ENCODE measurements at regions not wholly inside any gene's neighbourhood (a gene's known extent, or its start where the extent isn't known, plus 50 kb on each side); places are given as distances from the start of the nearest gene placed in this dataset.
"Not testable (repeated sequence)": the region's sequence is repeated elsewhere in the genome, so short reads cannot be mapped to it uniquely, and the experiment has no call there.

DNA sequence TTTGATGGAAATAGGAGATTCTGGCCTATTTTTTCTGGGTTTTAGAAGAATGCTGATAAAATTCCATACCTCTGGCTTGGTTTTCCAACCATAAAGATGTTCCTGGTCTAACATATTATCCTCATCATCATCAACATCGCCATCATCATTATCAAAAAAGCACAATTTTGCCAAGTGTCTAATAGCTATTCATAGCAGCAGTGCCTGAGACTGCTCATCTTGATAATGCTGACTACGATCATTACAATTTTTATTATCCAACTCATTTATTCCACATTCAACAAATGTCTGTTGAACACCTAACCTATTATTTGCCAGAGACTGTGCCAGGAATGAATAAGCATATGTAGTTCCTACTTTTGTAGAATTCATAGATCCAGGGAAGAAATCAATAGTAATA, 303.5 kb upstream of the GATB start:
- no peak for DNase-seq (ENCODE audit: low read depth in 3 of 3)

DNA sequence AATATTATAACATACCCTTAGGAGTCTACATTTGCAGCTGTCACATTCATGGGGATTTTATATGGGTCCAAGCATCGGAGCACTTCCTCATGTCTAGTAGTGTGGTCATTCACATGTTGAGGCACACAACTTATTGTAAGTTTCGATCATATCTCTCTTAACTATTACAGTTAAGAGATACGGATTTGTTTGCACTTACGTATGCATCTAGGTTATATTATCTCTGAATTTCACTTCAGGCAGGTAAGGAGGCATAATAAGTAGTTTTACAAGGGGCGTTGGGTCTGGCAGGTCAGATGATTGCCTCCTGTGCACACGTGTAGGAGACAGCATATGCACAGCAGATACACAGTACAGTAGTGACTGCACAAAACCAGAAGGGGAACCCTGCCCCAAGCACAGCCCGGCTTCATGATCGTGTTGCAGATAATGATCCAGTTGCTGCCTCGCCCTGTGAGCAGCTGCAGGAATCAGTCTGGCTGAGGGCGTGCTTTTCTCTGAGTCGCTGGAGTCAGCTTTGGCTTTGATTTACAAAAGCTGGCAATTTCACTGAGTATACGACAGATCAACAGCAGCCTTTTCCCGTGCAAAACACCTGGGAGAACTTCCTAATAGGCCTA, 302.9 kb upstream of the GATB start:
- DNase-seq (ENCODE audit: low read depth in 3 of 3), result no peak

DNA sequence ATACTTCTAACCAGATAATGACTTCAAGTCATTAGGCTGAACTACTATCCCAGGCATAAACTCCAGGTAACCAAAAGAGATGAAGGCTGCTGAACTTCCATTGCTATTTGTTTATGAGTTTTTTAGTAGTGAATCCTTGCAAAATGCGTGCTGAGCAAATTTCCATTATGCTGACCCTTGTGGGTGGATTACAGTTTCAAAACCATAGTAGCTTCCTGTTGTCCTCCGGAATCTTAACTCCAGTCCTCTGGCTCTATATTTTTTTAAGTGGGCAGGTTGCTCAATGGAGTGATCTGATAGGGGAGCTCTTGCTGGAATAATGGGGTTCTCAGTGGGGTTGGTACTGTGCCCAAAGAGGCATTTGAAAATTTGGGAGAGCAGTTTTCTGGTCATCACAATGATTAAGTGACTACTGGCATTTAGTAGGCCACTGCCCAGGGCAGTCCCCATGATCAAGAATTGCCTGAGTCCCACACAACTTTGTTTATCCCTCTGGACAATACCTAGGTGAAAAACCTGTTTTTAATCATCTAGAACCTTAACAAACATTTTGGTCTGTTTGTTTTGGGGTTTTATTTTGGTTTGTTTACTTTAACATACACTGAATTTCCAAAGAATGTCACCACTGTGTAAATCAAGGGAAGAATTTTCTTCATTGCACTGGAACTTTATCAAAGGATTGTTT, 302.3 kb upstream of the GATB start:
- DNase-seq (ENCODE audit: low read depth in 3 of 3), result no peak

DNA sequence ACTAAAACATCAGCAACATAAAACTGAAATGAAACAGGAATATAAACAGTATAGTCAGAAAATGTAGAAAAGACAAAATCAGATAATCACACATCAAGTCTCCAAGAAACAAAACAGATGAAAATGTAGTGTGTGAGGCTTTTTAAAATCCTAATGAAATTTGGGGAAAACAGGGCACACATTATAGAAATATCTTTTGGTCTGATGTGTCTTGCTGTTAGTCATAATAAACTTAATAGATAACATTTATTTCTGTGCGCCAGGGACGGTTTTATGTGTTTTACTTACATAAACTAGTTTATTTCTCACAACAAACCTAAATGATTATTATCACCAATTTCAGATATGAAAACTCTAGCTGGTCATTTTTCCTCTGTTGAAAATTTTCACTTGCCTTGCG, 293.9 kb upstream of the GATB start:
- DNase-seq (ENCODE audit: low read depth in 3 of 3), result no peak

DNA sequence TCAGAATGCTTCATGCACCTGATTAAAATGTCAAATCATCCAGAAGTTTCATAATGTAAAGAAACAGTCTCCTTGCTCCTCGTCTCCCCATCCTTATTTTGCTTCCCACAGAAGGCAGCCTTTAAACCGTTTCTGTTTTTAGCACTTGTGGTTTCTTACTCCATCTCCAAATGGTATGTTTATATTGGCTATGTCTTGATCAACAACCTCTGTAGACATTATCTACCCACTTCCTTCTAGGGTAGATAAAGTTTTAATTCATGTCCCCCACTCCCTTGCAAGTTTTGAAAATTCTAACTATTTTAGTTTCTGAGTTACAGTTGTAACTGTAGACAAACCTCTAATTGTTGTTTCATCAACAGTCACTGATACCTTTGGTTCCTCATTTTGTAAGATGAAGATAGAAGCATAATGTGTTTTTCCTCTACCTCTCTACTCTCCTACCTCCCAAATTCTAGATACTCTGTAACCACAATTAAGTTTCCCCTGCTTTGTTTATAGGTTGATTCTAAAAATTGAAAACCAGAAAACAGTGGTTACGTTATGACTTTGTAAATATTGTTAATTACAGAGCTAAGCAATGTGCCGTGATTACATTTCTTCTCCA, 291.7 kb upstream of the GATB start:
- DNase-seq (ENCODE audit: low read depth in 3 of 3), result no peak

DNA sequence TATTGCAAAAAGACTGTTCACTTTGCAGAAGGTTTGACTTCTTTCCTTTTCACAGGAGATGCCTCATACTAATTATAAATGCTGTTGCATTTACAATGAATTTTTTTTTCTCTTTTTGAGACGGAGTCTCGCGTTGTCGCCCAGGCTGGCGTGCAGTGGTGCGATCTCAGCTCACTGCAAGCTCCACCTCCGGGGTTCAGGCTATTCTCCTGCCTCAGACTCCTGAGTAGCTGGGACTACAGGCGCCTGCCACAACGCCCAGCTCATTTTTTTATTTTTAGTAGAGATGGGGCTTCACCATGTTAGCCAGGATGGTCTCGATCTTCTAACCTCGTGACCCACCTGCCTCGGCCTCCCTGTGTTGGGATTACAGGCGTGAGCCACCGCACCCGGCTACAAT, 290.5 kb upstream of the GATB start:
- not testable (repeated sequence) for DNase-seq (ENCODE audit: low read depth in 3 of 3)

DNA sequence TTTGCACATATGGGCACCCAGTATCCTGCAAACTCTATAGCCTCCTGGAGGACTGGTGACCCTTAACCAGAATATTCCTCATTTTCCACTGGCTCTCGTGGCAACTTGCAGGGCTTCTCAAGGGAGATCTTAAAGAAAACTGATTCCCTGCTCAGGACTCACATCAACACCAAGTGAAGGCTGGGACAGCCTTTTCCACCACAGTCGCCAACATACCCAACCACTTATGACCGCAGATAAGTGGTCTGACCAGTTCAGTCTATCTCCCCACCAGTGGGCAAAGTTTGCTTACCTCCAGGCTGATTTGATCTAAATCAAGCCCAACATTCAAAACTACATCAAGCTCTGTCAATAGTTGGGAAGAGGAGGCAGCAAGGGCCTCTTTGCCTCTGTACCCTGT, 289.3 kb upstream of the GATB start:
- no peak for DNase-seq (ENCODE audit: low read depth in 3 of 3)

DNA sequence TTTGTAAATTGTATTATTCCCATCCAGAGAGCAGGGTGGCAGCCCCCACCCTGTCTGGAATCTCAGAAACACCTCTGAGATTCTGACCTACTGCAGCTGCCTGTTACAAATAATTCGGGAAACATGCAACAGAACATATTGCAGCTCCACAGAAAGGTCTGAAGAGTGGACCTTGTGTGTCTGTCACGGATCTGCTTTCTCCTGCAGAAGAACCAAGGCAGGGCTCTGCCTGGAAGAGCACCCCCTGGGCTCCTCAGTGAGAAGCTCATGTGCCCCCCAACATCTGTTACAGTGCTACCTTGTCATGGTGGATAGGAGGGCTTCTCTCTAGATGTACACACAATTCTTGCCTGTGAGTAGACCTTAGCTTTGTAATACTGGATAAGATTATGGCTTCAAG, 286.6 kb upstream of the GATB start:
- DNase-seq (ENCODE audit: low read depth in 3 of 3), result no peak

DNA sequence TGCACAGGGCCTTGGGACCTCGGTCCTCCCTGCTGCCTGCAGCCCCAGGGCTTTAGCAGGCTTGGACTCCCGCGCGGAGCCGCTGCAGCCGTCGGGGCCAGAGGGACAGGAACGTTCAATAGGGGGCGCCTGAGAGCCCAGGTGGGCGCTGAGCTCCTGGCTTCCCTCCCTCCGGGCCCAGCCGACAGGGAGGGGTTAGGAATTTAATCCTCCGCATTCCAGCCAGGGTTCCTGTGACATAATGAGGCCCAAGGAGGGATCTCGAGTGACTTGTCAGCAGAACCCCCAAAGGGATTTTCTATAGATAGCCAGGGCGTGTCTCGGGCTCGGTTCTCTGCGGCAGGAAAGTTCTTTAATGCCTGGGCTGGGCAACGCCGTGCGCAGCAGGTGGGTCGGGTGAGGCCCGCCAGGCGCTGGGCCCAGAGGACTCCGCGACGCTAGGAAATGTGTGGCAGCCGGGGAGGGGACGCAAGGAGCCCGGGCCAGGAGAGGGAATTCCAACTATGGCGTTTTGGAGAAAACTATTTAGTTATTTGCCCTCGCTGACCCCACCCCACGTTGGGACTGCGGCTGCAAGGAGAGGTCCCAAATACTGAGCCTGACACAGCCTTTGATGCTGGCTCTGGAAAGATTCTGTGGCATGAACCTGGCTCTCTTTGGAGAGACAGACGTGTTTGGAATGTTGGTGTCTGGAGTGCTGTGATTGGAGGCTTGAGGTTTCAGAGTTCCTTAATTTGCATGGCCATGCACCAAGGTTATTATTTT, 285.2 kb upstream of the GATB start:
- DNase-seq (ENCODE audit: low read depth in 3 of 3), result no peak

DNA sequence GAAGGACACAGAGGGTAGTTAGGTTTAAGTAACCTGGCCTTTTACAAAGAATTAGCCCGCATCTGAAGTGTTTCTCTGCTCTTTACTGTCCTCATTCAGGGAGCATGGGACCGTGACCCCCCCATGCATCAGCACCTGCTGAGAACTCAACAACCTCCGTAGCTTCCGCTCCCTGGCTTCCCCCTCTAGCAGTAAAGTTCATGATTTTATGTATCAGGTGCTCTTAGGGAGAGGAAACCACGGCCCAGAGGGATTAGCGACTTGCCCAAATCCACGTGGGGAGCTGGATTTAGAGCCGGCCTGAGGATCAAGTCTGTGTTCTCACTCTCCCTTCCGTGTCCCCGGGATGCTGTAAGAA, 284.6 kb upstream of the GATB start:
- no peak for DNase-seq (ENCODE audit: low read depth in 3 of 3)

DNA sequence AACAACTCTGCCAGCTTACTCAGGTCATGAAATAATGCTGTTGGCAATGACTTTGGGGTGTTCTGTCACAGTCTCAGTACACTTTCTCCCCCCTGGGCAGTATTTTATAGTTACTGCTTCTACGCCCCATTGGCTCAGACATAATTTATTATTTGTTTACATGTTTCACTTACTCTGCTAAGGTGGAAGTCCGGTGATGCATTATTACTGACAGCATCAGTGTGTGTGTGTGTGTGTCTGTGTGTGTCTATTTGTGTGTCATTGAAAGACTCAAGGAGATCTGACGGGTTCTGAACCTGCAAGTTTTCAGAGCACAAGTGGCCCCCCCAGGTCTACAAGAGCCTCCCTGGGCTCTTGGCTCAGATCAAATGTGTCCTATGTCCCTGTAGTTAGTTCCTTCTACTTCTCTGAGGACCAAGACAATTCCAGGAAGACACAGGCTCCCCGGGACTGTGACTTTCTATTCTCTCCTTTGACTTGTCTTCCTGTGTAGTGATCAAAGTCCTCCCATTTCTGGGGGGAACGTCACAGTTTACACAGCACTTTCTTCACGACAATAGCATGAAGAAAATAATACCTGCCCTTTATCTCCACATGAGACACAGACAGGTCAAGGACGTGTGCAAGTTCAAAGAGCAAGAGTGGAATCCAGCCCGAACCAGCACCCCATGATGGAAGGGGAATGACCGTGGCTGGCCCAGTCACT, 283.7 kb upstream of the GATB start:
- DNase-seq (ENCODE audit: low read depth in 3 of 3), result no peak

DNA sequence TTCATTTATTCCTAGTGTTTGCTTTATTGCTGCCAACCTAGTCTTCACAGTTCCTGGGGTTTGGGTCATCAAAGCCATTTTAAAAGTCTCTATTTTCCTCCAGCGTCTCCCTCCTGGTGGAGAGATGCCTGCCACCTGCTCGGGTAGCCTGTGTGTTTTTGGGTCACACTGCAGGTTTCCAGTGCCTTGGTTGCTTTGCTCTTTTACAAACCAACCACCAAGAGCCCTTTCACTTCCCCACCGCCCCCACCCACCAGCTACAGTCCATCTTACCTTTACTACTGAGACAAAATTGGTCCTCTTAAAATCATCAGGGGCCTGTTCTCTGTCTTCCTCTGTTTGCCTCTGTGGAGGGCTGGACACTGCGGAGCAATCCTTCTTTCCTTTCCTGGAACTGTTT, 280.5 kb upstream of the GATB start:
- no peak for DNase-seq (ENCODE audit: low read depth in 3 of 3)

DNA sequence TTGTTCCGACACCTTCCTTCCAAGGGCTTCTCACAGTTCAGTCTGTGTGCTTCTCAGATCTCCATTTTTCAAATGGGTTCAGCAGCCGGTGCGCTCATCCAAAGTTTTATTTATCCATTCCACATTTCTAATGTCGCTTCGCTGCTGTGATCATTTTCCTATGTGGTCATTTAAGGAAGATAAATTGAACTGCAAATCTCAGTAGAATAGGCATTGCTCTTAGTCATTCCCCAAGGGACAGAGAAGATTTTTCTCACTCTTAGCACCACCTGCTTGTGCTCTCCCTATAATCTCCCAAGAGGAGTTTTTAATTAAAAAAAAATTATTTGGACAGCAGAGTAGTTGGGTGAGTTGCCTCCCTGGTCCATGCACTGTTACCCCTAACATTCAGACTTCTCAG, 278.9 kb upstream of the GATB start:
- no peak for DNase-seq (ENCODE audit: low read depth in 3 of 3)

DNA sequence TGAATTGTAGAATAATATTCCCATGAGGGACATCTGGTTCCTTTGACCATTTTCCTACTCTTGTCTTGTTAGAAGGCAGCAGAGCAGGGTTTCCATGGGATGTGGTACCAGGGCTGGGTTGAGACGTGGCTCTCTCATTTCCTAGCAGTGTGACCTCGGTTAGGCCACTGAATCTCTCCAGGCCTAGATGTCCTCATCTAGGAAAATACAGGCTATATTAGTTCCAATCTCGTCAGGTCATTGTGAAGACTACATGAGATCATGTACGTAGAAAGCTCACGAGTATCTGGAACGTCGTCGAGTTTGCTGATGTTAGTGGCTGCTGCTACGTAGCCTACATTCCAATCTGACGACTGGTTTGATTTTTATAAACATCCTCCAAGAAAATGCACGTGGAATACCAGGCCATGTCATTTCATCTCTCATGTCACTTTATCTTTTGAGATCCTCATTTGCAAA, 278.2 kb upstream of the GATB start:
- no peak for DNase-seq (ENCODE audit: low read depth in 3 of 3)

DNA sequence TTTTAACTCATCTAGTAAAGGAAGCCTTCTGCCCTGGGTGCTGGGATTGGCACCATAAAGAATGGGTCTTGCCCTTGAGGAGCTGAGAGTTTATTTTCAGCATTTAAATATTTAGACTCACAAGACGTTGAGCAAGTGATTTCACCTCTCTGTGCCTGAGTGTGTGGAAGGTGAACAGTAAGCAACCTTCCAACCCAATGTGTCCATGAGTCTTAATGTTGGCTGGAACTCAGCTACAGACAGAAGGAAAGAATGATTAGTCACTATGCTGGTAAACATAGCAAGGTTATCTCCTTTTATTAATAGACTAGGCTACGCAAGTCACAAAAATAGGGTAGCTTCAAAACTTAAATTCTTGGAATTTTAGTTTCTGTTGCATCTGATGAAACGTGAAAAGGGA, 277.4 kb upstream of the GATB start:
- DNase-seq (ENCODE audit: low read depth in 3 of 3), result no peak

DNA sequence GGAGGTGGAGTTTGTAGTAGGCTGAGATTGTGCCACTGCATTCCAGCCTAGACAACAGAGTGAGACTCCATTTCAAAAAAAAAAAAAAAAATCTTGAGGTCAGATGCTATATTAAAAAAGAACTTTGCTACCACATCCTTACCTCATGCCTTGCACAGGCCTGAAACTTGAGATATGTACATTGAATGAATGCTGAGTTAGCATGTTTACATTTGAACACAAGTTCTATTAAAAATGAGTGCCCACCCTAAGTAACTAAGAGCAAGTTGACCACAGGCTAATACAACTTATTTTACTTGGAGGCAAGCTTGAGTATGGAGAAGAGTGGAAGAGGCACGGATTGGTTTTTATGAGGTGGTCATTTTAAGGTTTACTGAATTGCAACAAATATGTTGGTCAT, 276.6 kb upstream of the GATB start:
- no peak for DNase-seq (ENCODE audit: low read depth in 3 of 3)

DNA sequence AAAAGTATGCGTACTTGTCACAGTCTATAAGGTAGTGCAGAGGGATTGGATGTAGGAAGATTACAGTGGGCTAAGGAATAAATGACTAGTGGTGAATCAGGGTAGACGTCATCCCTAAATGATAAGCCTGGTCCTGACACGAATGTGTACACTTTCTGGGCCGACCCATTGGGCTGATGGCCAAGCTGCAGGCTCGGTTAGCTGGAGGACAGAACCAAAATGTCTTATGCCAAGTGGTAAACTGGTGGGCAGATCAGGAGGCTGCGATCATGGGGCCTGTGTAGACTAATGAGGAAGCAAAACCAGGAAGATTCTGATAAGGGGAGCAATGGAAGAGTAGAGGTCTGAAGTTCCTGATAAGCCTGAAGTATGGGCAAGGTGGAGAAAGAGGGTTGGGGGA, 272.8 kb upstream of the GATB start:
- no peak for DNase-seq (ENCODE audit: low read depth in 3 of 3)

DNA sequence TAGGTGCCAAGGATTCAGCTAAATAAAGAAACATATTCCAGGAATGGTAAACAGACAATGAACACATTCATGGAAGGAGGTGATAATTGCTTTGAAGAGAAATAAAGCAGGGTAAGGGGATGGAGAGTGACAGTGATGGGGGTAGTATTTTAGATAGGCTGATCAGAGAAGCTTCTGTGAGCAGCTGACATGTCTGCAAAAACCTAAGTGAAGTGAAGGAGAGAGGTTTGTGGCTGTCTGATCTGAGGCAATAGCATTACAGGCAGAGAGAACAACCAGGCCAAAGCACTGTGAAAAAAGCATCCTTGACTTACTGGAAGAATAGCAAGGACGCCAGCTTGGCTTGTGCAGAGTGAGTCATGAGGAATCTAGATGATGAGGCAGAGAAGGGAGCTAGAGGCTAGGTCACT, 271.9 kb upstream of the GATB start:
- DNase-seq (ENCODE audit: low read depth in 3 of 3), result no peak

DNA sequence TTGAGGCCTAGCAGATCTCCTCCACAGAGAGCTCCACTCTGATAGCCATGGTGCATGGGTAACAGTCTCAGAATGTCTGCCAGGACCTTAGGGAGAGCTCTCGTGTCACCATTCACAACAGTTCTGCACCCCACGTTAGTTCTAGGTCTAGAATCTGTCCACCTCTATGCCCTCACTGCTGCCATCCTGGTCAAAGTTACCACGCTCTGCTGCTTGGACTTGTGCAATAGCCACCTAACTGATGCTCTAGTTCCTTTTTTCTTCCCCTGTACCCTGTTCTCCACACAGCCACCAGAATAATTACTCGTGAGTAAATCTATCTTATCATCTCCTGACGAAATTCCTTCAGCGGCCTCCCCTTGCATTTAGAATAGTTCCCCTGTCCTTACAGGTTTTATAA, 268.8 kb upstream of the GATB start:
- no peak for DNase-seq (ENCODE audit: low read depth in 3 of 3)

DNA sequence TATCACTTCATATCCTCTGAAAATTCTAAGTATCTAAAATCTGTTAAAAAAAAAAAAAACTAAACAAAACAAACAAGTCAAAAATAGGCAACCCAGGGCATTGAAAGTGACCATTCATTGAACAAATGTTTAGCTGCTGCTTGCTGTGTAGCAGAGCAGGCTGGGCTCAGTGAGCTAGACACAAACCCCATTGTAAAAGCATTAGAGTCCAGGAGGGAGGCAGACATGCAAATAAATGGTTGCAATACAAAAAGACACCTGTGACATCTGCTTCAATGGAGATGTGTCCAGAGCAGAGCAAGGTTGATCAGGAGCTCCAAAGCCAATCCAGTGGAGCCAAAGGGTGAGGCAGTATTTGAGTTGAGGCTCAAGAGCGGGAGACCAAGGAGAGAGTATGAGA, 267.3 kb upstream of the GATB start:
- DNase-seq (ENCODE audit: low read depth in 3 of 3), result no peak

DNA sequence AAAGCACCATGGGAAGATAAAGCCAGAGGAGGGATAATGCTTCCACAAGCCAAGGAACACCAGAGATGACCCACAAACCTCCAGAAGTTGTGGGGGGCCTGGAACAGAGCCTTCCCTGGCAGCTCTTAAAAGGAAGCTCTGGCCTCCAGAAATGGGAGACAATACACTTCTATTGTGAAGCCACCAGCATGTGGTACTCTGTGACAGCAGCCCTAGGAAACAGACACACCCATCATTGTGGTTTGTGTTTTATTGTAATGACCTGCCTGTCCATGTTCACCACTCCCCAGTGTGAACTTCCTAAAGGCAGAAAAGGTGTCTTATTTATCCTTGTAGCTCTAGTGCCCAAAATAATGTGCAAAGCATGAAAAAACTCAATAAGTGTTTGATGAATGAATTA, 264.1 kb upstream of the GATB start:
- DNase-seq (ENCODE audit: low read depth in 3 of 3), result no peak

DNA sequence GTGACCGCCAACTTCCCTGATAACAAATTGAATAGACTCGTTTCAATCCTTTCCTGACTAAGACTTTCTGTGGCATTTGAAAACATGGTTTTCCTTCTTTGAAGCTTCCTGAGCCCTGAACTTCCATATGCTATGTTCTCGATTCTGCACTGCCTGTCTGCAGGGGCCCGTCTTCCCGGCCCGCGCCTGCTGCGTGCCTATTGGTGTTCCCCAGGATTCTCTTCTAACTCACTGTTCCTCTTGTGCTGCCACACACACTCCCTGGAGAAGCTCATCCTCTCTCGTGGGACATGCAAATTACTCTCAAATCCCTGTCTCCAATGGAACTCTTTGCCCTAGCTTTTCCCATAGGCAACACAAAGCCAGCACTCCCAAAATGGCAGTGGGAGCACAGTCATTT, 262.9 kb upstream of the GATB start:
- no peak for DNase-seq (ENCODE audit: low read depth in 3 of 3)

All from stimulated activated CD4-positive, alpha-beta T cell treated with anti-CD3 and anti-CD28 coated beads, TNF-alpha, amount 100 ng/mL, for 4 hours (primary cell).